ENCODE measurements at regions not wholly inside any gene's neighbourhood (a gene's known extent, or its start where the extent isn't known, plus 50 kb on each side); places are given as distances from the start of the nearest gene placed in this dataset.
"Not testable (repeated sequence)": the region's sequence is repeated elsewhere in the genome, so short reads cannot be mapped to it uniquely, and the experiment has no call there.

DNA sequence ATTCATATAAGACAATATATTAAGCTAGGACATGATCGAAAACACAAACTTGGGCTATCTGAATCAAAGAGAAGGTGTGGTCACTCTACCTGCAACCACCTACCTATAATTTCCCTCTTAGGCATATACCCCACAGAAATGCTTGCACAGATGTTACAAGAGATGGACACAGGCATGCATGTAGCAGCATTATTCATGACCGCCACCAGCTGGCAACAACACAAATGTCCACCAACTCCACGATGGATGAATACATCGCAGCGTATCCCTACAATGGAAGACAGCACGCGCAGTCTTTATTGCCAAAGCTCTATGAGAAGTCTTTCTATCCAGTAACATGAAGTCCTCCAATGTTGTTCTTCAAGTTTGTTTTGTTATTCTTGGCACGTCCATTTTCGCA is 90.8 kb downstream of the ARL4C start:
- no peak for DNase-seq (ENCODE audit: low spot score)

- no peak for DNase-seq (ENCODE audit: low spot score)
Measured at GRCh38 chr2:234405462-234405861, 91.4 kb downstream of the ARL4C start.

- DNase-seq (ENCODE audit: low spot score) = no peak
Measured at GRCh38 chr2:234404957-234405356, 91.9 kb downstream of the ARL4C start.

GRCh38 chr2:234403751-234404150 is 93.1 kb downstream of the ARL4C start:
- DNase-seq (ENCODE audit: low spot score) = no peak

GRCh38 chr2:234403074-234403473 is 93.8 kb downstream of the ARL4C start:
- no peak for DNase-seq (ENCODE audit: low spot score)

- no peak for DNase-seq (ENCODE audit: low spot score)
Measured at GRCh38 chr2:234401426-234401825, 95.5 kb downstream of the ARL4C start.

GRCh38 chr2:234399451-234400246 is 97.2 kb downstream of the ARL4C start:
- DNase-seq (ENCODE audit: low spot score) = no peak

DNA sequence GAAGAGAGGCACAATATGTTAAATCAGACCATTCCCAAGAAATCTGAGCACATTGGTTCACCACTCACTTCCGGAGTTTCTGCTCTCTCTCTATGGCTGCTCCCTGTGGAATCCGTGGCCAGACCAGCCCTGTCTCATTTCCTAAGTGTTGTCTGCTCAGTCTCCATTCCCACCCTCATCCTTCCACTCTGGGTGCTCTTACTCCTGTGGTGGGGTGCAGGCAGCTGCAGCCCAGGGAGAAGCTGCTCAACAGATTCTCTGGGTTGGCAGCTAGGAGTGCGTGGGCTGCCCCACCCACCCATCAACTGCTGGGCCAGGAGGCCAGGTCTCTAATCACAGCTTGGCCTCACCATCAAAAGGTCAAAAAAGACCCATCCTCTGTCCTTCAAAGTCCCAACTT is 98.3 kb downstream of the ARL4C start:
- DNase-seq (ENCODE audit: low spot score) = no peak

DNA sequence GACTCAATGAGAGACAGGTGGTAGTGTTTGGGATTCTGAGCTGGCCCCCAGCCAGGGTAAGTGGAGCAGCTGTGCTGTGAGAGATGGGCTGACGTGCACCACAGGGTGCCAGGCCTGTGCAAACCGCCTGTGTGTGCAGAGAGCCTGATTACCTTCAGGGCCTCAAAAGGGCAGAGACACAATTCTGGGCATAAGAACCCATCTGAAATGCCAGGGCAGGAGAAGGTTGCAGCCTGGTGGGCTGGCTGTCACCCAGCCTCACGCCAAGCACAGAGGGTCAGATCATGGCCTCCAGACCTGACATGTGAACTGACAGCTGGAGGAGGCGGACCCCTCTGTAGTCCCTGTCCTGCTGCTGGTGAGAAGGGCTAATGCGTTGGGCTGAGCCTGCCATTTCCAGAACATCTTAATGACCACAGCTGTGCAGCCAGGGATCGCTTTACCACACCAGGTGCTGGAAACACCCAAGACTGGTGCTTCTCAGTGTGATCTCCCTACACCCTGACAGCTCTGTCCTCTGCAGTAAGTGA is 100.9 kb downstream of the ARL4C start:
- no peak for DNase-seq (ENCODE audit: low spot score)

DNA sequence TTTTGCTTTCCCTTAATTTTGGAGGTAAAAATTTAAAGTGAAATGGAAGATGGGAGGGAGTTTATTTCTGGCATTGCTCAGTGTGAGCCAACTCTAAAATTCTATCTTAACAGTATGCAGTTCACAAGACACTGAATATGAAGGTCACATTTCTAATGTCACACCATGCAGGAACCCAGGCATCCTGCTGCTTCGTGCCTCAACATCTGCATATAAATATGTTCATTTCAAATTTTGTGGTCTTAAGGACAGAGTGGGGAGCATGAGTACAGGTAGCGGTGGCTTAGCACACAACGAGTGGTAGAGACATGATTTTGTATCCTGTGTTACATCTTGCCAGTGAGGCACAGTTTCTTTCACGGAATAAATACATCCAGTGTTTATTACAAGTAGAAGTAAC is 102.4 kb downstream of the ARL4C start:
- no peak for DNase-seq (ENCODE audit: low spot score)

DNA sequence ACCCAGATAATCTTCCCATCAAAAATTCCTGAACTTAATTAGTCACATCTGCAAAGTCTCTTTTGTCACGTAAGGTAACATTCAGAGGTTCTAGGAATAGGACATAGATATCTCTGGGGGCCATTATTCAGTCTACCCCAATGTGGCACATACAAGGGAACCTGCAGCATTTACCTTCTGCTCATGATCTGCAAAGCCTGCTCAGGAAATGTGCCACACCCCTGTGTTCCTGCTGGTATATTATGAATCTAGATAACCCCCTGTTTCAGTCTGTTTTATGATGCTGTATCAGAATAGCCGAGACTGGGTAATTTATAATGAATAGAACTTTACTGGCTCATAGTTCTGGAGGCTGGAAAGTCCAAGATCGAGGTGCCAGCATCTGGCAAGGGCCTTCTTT is 103.5 kb downstream of the ARL4C start:
- no peak for DNase-seq (ENCODE audit: low spot score)

DNA sequence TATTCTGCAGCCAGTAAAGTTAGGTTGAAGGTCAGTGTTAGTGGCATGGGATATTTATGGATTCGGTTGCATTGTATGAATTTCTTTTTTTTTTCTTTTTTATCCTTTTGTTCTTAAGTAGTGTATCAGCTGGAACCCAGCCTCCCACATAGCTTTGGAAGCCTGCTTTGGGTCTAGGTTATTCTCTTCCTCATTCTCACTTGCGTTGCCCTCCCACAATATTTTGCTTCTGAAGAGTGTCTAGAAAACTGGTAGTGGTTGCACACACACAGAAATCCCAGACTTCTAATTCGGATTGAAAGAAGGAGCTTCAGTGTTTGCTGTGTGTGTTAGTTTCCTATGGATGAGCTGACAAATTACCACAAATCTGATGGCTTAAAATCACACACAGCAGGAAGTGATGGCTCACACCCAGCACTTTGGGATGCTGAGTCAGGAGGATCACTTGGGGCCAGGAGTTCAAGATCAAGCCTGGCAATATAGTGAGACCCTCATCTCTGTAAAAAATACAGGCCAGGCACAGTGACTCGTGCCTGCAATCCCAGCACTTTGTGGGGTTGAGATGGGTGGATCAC is 104.8 kb downstream of the ARL4C start:
- DNase-seq (ENCODE audit: low spot score) = no peak

GRCh38 chr2:234391625-234392024 is 105.3 kb downstream of the ARL4C start:
- no peak for DNase-seq (ENCODE audit: low spot score)

DNA sequence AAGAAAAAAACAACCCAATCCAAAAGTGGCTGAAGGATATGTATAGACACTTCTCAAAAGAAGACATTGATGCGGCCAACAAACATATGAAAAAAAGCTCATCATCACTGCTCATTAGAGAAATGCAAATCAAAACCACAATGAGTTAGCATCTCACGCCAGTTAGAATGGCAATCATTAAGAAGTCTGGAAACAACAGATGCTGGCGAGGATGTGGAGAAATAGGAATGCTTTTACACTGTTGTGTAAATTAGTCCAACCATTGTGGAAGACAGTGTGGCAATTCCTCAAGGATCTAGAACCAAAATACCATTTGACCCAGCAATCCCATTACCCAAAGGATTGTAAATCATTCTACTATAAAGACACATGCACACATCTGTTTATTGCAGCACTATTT is 107.2 kb downstream of the ARL4C start:
- not testable (repeated sequence) for DNase-seq (ENCODE audit: low spot score)

- no peak for DNase-seq (ENCODE audit: low spot score)
Measured at GRCh38 chr2:234388591-234388990, 108.3 kb downstream of the ARL4C start.

DNA sequence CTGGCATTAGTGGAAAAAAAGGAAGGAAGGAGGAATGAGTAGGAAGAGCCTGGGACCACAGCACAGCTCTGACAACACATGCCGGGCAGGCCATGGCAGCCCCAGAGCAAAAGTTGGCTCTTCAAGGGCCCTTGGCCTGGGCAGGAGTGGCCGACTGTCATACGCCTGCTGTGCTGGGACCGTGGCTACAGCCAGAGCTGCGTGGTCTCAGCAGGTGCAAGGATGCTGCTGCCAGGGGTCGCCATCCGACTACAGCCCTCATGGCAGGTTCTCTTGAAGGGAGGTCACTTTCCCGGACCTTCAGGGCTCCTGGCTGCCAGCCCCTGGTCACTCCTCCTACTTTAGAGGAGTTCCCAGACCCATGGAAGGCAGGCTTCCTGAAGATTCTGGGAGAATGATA is 109.9 kb downstream of the ARL4C start:
- DNase-seq (ENCODE audit: low spot score) = no peak

- no peak for DNase-seq (ENCODE audit: low spot score)
Measured at GRCh38 chr2:234382131-234382530, 114.8 kb downstream of the ARL4C start.

GRCh38 chr2:234378958-234379357 is 117.9 kb downstream of the ARL4C start:
- not testable (repeated sequence) for DNase-seq (ENCODE audit: low spot score)

- no peak for DNase-seq (ENCODE audit: low spot score)
Measured at GRCh38 chr2:234378440-234378839, 118.4 kb downstream of the ARL4C start.

DNA sequence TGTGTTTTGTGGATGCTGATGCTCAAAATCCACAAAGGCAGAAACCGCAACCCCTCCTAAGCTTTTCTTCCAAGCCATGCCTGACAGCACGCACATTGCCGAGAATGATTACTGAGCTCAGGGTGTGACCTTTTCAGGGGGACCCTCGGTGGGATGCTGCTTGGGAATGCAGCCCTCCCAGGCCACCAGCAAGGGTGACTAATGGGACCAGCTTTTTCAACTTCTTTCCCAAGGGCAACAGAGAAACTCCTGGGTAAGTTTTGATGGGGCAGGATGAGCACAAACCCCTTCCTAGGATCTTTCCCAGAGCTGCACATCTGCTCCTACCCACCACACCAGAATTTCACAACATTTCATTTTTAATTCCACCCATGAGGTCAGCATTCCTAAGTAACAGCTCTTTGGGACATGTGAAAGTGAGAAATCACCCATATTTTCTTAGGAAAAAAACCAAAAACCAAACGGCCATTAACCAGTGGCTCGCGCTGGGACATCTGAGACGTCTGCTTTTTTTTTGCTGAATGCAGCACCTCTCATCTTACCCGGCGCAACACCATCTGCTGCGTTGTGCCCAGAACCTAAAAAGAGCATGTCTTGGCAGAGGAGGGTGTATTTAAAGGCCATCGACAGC is 119.0 kb downstream of the ARL4C start:
- no peak for DNase-seq (ENCODE audit: low spot score)

GRCh38 chr2:234376229-234376628 is 120.7 kb downstream of the ARL4C start:
- DNase-seq (ENCODE audit: low spot score) = no peak

DNA sequence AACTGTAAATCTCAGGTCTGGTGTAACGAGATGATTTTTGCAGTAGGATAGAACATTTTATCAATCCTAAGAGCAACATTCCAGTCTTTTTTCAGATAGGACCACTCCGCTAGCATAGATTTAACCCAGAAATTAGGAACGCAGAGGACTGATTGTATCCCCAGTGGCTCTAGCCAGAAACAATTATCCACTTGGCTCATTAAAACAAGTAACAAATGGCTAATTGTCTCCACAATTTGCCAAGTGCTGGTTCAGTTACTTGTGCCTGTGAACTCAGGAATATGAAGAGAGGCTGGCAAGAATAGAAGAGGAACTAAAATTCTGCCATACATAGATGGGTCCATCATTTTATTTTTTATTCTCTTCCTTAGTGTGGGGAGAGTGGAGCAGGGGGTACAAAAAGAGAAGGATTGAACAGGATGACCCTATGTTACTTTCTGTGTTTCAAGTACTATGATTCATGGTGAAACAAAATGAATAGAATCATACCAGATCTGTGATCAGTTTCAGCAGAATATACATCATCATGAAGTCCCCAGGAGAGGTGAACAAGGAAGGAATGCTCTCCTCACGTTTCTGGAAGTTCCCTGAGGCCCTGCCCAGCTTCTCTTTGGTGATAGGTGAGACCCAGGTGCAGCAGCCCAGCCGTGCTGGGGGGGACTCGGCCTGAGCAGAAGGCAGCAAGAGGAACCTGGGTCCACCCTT is 121.6 kb downstream of the ARL4C start:
- no peak for DNase-seq (ENCODE audit: low spot score)

DNA sequence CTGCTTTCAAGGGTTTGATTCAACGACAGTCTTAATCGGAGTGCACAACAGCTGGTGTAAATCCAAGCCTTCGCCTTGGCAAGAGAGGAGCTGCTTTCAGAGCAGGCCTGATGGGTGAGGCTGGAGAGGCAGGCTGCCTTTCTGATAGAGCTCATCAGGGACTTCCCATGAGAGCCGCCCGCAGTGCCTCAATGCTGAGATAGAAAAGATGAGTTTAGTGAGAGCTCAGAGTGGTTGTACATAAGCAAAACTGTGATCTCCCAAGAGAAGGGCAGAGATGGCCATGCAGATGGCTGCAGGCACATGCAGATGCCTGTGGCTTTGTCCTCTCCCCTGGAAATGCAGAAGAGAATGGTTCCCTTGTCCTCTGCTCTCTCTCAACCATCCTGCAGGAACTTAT is 122.1 kb downstream of the ARL4C start:
- no peak for DNase-seq (ENCODE audit: low spot score)
